IMR-90 (cell line): ENCODE measurements at regions not wholly inside any gene's neighbourhood (a gene's known extent, or its start where the extent isn't known, plus 50 kb on each side); places are given as distances from the start of the nearest gene placed in this dataset.

ENCODE experiments used
- ATAC-seq: fragments of 200-7000 bp; cut with Tn5 transposase; 2 replicates; pipeline ENCODE4 v1.9.1; 2020; ENCODE audit warnings: low read depth, mild to moderate bottlenecking, moderate library complexity
- BruUV-seq: library from RNA; stranded (reverse); fragments of 400-500 nt; replicated peaks from 2 replicates; lab custom pipeline; 2021; lab: Mats Ljungman, UMichigan
- CTCF ChIA-PET: fragments of 300-600 bp; formaldehyde crosslinking; extraction: SDS; loops from one replicate; lab custom pipeline; 2021; ENCODE audit warnings: antibody characterized with exemption; lab: Yijun Ruan, JAX
- POLR2A ChIA-PET: fragments of 300-600 bp; sonication (Branson Sonifier 250); formaldehyde crosslinking; loops from one replicate; lab custom pipeline; 2022; ENCODE audit warnings: antibody characterized with exemption; ENCODE audit not compliant: unreplicated experiment; lab: Charles Lee
- DNase-seq: peaks from one replicate; pipeline ENCODE4 v3.0.0; 2013
- H2AFZ ChIP-seq: replicated peaks from 2 replicates; pipeline ENCODE3; 2013; ENCODE audit warnings: low read length, mild to moderate bottlenecking; ENCODE audit not compliant: poor library complexity
- H2AK5ac ChIP-seq: 2 replicates; pipeline ENCODE4 v1.6.1; 2013; ENCODE audit warnings: low read depth, low read length, inconsistent platforms
- H2AK9ac ChIP-seq: replicated peaks from 2 replicates; pipeline ENCODE3; 2013; ENCODE audit warnings: mild to moderate bottlenecking, low read depth, low read length, moderate library complexity; ENCODE audit not compliant: poor library complexity
- H2BK120ac ChIP-seq: 2 replicates; pipeline ENCODE4 v1.6.1; 2013; ENCODE audit warnings: low read depth, low read length, inconsistent platforms
- H2BK15ac ChIP-seq: 3 replicates; pipeline ENCODE4 v1.6.1; 2013; ENCODE audit warnings: low read depth, low read length, inconsistent platforms
- H2BK20ac ChIP-seq: 2 replicates; pipeline ENCODE4 v1.6.1; 2013; ENCODE audit warnings: low read depth, mild to moderate bottlenecking, inconsistent platforms, low read length, moderate library complexity
- H2BK5ac ChIP-seq: 2 replicates; pipeline ENCODE4 v1.6.1; 2013; ENCODE audit warnings: mild to moderate bottlenecking, low read depth, low read length, inconsistent platforms; ENCODE audit not compliant: poor library complexity, severe bottlenecking
- H3K14ac ChIP-seq: replicated peaks from 2 replicates; pipeline ENCODE4 v1.6.1; 2013; ENCODE audit warnings: low read depth, low read length, inconsistent platforms
- H3K18ac ChIP-seq: 2 replicates; pipeline ENCODE4 v1.6.1; 2013; ENCODE audit warnings: low read depth, low read length, control low read depth
- H3K23ac ChIP-seq: 2 replicates; pipeline ENCODE4 v1.6.1; 2013; ENCODE audit warnings: low read depth, low read length, inconsistent platforms
- H3K27ac ChIP-seq: 2 replicates; pipeline ENCODE4 v1.5.1; 2013; ENCODE audit warnings: mild to moderate bottlenecking, control low read depth, low read length; ENCODE audit not compliant: insufficient read depth
- H3K27me3 ChIP-seq: 2 replicates; pipeline ENCODE4 v1.6.1; 2013; ENCODE audit warnings: low read length; ENCODE audit not compliant: control insufficient read depth, insufficient read depth
- H3K36me3 ChIP-seq: 2 replicates; pipeline ENCODE4 v1.6.1; 2013; ENCODE audit warnings: low read length, mixed read lengths; ENCODE audit not compliant: control insufficient read depth, insufficient read depth
- H3K4ac ChIP-seq: 2 replicates; pipeline ENCODE4 v1.6.1; 2013; ENCODE audit warnings: low read depth, low read length, inconsistent platforms
- H3K4me1 ChIP-seq: 2 replicates; pipeline ENCODE4 v1.6.1; 2013; ENCODE audit warnings: low read length, mixed read lengths; ENCODE audit not compliant: control insufficient read depth, insufficient read depth
- H3K4me2 ChIP-seq: 2 replicates; pipeline ENCODE4 v1.6.1; 2013; ENCODE audit warnings: low read depth, mild to moderate bottlenecking, control low read depth, low read length, moderate library complexity
- H3K4me3 ChIP-seq: 2 replicates; pipeline ENCODE4 v1.5.1; 2013; ENCODE audit warnings: low read depth, mild to moderate bottlenecking, control low read depth, low read length, moderate library complexity; ENCODE audit not compliant: insufficient read depth
- H3K56ac ChIP-seq: 2 replicates; pipeline ENCODE4 v1.6.1; 2013; ENCODE audit warnings: low read length, inconsistent platforms; ENCODE audit not compliant: insufficient read depth; ENCODE audit errors: extremely low read depth
- H3K79me1 ChIP-seq, 2 experiments: 2 replicates each; pipeline ENCODE4 v1.6.1; 2013; ENCODE audit warnings: low read length in 2 of 2, inconsistent platforms in 1 of 2, low read depth in 1 of 2
- H3K9ac ChIP-seq: 2 replicates; pipeline ENCODE4 v1.6.1; 2013; ENCODE audit warnings: low read depth, low read length, control low read depth
- H3K9me1 ChIP-seq: 2 replicates; pipeline ENCODE4 v1.6.1; 2013; ENCODE audit warnings: low read length, inconsistent platforms; ENCODE audit not compliant: insufficient read depth
- H3K9me3 ChIP-seq: 2 replicates; pipeline ENCODE4 v1.6.1; 2013; ENCODE audit warnings: low read length; ENCODE audit not compliant: control insufficient read depth, insufficient read depth
- H4K20me1 ChIP-seq: 2 replicates; pipeline ENCODE4 v1.6.1; 2013; ENCODE audit warnings: low read length, inconsistent platforms; ENCODE audit not compliant: insufficient read depth
- H4K5ac ChIP-seq: 2 replicates; pipeline ENCODE4 v1.6.1; 2013; ENCODE audit warnings: mild to moderate bottlenecking, low read depth, low read length, control low read depth
- H4K8ac ChIP-seq, 2 experiments: 2 replicates each; pipeline ENCODE4 v1.6.1; 2013; ENCODE audit warnings: low read depth in 2 of 2, low read length in 2 of 2, control low read depth in 1 of 2, inconsistent platforms in 1 of 2
- H4K91ac ChIP-seq: 2 replicates; pipeline ENCODE4 v1.6.1; 2013; ENCODE audit warnings: low read depth, low read length, inconsistent platforms; ENCODE audit not compliant: insufficient read depth
- WGBS, 2 experiments: methylation state at CpG; one replicate each; pipeline versions ENCODE4 v1.1.5 to v1.1.7; 2013; ENCODE audit warnings: missing lambda C conversion rate in 2 of 2; ENCODE audit not compliant: insufficient read length in 1 of 2; ENCODE audit errors: extremely low coverage in 2 of 2; 5-methylcytosine and 5-hydroxymethylcytosine counted together
- dilution Hi-C: fragments of 300-500 bp; cut with HindIII; formaldehyde crosslinking; loops from one replicate; pipeline ENCODE4 v1.14.3; 2018; ENCODE audit warnings: low sequenced_read_pairs; ENCODE audit not compliant: unreplicated experiment
- in situ Hi-C: fragments of 300-500 bp; cut with MboI; formaldehyde crosslinking; loops from 3 replicates; pipeline ENCODE4 v1.14.3; 2019; ENCODE audit warnings: low sequenced_read_pairs, inconsistent platforms, mixed read lengths
- intact Hi-C: fragments of 100-400 bp; cut with micrococcal nuclease; formaldehyde crosslinking; loops from 2 replicates; pipeline ENCODE4 v1.10.0; 2022
- TF ChIP-seq, protein P1 (sequence below): fragments of 150-350 bp; IDR thresholded peaks from 2 replicates; pipeline ENCODE4 v1.6.1; 2016; ENCODE audit warnings: low read depth, mild to moderate bottlenecking, low read length, moderate library complexity, borderline replicate concordance

DNA sequence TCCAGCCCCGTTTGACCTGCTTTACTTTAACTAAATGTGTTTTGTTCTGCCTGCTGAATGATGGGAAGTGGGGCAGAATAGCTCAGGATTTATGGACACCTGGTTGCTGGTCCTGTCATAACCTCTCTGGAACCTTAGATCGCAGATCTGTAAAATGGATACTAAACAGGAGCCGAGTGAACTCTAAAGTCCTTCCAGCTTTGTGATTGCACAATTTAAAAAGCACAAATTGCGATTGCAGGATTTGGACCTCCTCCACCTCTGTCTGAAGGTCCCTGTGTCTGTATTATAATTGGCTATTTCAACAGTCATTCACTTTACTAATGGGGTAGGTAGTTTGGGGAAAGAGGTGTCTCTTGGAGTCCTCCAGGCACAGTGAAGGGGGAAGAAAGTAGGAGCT lies 220.4 kb downstream of the LY86 start:
- Histone ChIP-seq H3K4me3 (no peak overlapping the region), H2AK5ac (no peak overlapping the region), H3K23ac (no peak overlapping the region), H4K8ac (no peak overlapping the region), H3K27ac (no peak overlapping the region), H3K9me3 (peaks cover 2% of the 10 kb centered on the region; the same call in 1 of the 2 replicates), H4K5ac (no peak overlapping the region), H3K4me1 (peaks cover 4% of the 10 kb centered on the region), H2AFZ (no peak overlapping the region), H4K20me1 (no peaks in the 10 kb centered on the region), H3K9me1 (no peaks in the 10 kb centered on the region), H3K14ac (no peak overlapping the region), H3K36me3 (no peaks in the 10 kb centered on the region), H2BK15ac (no peak overlapping the region), H3K79me1 (no peaks in the 10 kb centered on the region), H2BK5ac (no peak overlapping the region), H2AK9ac (no peak overlapping the region), H3K56ac (no peak overlapping the region), H3K18ac (no peak overlapping the region), H3K9ac (no peak overlapping the region), H3K27me3 (peaks cover 9% of the 10 kb centered on the region), H2BK120ac (no peak overlapping the region), H2BK20ac (no peak overlapping the region), H3K4ac (no peak overlapping the region), H3K4me2 (no peak overlapping the region), H4K91ac (no peak overlapping the region)
- DNase-seq = no peak
- ChIA-PET POLR2A (no interaction called here), CTCF (no interaction called here)
- dilution Hi-C loops (no loop called here), intact Hi-C loops (no loop called here), in situ Hi-C loops (no loop called here)
- no peak for ATAC-seq
- no TSS peak for BruUV-seq
- TF ChIP-seq, protein P1, sequence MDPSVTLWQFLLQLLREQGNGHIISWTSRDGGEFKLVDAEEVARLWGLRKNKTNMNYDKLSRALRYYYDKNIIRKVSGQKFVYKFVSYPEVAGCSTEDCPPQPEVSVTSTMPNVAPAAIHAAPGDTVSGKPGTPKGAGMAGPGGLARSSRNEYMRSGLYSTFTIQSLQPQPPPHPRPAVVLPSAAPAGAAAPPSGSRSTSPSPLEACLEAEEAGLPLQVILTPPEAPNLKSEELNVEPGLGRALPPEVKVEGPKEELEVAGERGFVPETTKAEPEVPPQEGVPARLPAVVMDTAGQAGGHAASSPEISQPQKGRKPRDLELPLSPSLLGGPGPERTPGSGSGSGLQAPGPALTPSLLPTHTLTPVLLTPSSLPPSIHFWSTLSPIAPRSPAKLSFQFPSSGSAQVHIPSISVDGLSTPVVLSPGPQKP = no peak
- WGBS, 2 experiments = 83% methylated on average over 1 of the region's 4 CpGs; no CpG with 5 or more reads in 1 of the 2 experiments
